Left lung (tissue), 4 donors: ENCODE measurements at regions not wholly inside any gene's neighbourhood (a gene's known extent, or its start where the extent isn't known, plus 50 kb on each side); places are given as distances from the start of the nearest gene placed in this dataset.
A peak's percentile ranks its signal among the peaks of the same experiment; 100 is the strongest.

Experiments
- ATAC-seq: fragments of 200-7000 bp; cut with Tn5 transposase; one replicate; pipeline ENCODE4 v1.9.1; 2020; ENCODE audit warnings: moderate library complexity
- DNase-seq, 4 donors: peaks; one replicate each; pipeline ENCODE4 v3.0.0-alpha.2; 2013 to 2020
- H3K27ac ChIP-seq, 2 donors: fragments of 200-600 bp; sonication (generic) in 1 of 2; one replicate each; pipeline versions ENCODE4 v1.5.0 to v1.8.0; 2020 to 2021
- H3K27me3 ChIP-seq, 2 donors: fragments of 200-600 bp; sonication (generic) in 1 of 2; one replicate each; pipeline versions ENCODE4 v1.5.0 to v1.8.0; 2020 to 2021
- H3K36me3 ChIP-seq, 2 donors: fragments of 200-600 bp; sonication (generic) in 1 of 2; one replicate each; pipeline versions ENCODE4 v1.5.0 to v1.8.0; 2020 to 2021
- H3K4me1 ChIP-seq, 2 donors: fragments of 200-600 bp; one replicate each; pipeline ENCODE4 v1.8.0; 2021
- H3K4me3 ChIP-seq, 2 donors: fragments of 200-600 bp; sonication (generic) in 1 of 2; one replicate each; pipeline versions ENCODE4 v1.5.0 to v1.8.0; 2020 to 2021; ENCODE audit warnings: mild to moderate bottlenecking in 1 of 2
- H3K9me3 ChIP-seq, 2 donors: fragments of 200-600 bp; sonication (generic) in 1 of 2; one replicate each; pipeline versions ENCODE4 v1.5.0 to v1.8.0; 2020 to 2021
- intact Hi-C, 2 donors: fragments of 100-400 bp; cut with DNase I; formaldehyde crosslinking; loops; one replicate each; pipeline versions ENCODE4 v1.11.2 to v1.14.2; 2022
- TF ChIP-seq, protein P1 (sequence below), 2 donors: fragments of 200-600 bp; sonication (generic) in 1 of 2; IDR thresholded peaks; one replicate each; pipeline versions ENCODE4 v1.5.0 to v1.8.0; 2021; ENCODE audit warnings: antibody characterized with exemption in 2 of 2
- donor health status: DM: no; HTN: yes; CAD: no.
- donor health status: DM: no; HTN: no; CAD: no.

DNA sequence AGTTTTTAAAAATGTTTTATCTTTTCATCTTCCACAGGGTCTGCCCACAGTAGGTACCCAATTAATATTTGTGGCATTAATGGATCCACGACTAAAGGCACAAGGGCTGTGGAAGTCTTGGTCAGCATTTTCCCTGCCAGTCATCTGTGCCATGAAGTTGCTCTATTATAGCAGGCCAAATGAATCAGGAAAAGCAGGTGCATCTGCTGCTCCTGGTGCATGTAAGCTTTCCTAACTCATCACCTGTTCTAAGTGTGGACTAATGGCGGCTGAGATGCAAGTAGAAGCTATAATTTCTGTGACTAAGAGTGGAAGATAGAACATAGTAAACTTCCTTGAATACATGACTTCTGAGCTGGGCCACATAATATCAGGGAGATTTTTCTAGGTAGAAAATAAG is 182.5 kb upstream of the TENM4 start:
- TF ChIP-seq, protein P1, sequence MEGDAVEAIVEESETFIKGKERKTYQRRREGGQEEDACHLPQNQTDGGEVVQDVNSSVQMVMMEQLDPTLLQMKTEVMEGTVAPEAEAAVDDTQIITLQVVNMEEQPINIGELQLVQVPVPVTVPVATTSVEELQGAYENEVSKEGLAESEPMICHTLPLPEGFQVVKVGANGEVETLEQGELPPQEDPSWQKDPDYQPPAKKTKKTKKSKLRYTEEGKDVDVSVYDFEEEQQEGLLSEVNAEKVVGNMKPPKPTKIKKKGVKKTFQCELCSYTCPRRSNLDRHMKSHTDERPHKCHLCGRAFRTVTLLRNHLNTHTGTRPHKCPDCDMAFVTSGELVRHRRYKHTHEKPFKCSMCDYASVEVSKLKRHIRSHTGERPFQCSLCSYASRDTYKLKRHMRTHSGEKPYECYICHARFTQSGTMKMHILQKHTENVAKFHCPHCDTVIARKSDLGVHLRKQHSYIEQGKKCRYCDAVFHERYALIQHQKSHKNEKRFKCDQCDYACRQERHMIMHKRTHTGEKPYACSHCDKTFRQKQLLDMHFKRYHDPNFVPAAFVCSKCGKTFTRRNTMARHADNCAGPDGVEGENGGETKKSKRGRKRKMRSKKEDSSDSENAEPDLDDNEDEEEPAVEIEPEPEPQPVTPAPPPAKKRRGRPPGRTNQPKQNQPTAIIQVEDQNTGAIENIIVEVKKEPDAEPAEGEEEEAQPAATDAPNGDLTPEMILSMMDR (IDR thresholded peaks at IDR 0.05): no peak
- ATAC-seq (no peak), DNase-seq (no peak)
- no peak overlapping the region for H3K27ac ChIP-seq
- intact Hi-C loops: no loop called here
- H3K36me3 ChIP-seq: no peaks in the 10 kb centered on the region
- no peaks in the 10 kb centered on the region for H3K27me3 ChIP-seq
- no peaks in the 10 kb centered on the region for H3K4me1 ChIP-seq
- no peak overlapping the region for H3K4me3 ChIP-seq
- peaks cover 0 to 1% of the 10 kb centered on the region in 2 donors for H3K9me3 ChIP-seq

DNA sequence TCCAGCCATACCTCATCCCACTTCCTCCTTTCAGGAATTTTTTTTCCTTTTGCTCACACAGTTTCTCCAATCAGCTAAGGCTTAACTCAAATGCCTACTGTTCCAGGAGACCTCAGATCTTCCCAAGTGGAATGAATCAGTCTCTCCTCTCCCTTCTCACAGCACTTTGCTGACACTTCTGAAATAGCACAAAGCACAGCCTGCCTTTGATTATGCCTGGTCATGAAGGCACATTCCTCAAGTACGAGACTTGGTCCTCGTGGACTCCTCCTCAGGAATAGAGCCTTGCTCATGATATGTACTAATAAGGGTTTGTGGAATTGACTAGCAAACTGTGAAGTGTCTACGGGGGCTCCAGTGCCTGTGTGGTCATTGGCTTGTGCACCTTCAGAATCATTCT is 176.7 kb upstream of the TENM4 start:
- Histone ChIP-seq H3K27me3 (no peaks in the 10 kb centered on the region), H3K4me1 (no peaks in the 10 kb centered on the region), H3K36me3 (no peaks in the 10 kb centered on the region), H3K27ac (no peak overlapping the region), H3K9me3 (no peaks in the 10 kb centered on the region), H3K4me3 (no peak overlapping the region)
- ATAC-seq: peak; percentile 14
- no peak for DNase-seq
- intact Hi-C loops: no loop called here
- TF ChIP-seq, protein P1 (IDR thresholded peaks at IDR 0.05): no peak

DNA sequence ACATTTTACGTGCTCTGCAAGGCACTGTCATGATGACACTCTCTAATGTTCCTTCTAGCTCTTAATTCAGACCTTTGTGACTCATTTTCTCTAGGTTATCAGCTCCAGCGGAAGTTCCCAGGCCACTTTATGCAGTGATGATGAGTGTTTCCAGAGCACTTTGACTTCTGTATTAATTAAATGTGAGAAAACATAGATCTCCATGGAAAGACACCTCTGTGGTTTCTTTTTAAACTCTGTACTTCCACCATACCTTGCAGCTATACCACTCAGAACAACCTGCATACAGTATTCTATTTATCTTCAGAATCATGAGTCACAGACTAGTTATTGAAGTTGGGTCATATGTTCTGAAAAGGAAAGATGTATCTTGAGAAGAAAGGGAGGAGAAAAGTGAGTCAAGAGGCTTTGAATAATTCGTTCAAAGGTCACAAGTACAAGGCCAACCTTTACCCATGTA is 175.6 kb upstream of the TENM4 start:
- Histone ChIP-seq H3K36me3 (no peaks in the 10 kb centered on the region), H3K27me3 (no peaks in the 10 kb centered on the region), H3K9me3 (no peaks in the 10 kb centered on the region), H3K27ac (no peak overlapping the region), H3K4me1 (no peaks in the 10 kb centered on the region), H3K4me3 (no peak overlapping the region)
- DNase-seq (no peak), ATAC-seq (peak; percentile 36)
- intact Hi-C loops: no loop called here
- TF ChIP-seq, protein P1 (IDR thresholded peaks at IDR 0.05): no peak

DNA sequence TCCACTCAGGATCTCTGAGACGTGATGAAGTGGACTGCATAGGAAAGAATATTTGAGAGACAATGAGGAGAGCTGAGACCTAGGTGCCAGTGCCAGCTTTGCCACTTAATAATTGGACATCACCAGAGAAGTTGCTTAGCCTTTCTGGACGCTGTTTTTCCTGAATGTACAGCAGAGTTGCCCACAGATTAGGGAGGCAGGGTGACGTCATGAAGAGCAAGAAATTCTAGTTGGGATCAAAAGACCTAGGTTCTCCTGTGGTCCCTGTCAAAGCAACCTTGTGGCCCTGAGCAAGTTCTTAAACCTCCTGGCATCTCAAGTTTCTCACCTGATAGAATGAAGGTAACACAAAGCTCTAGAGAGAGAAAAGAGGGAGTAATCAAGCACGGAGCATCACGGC is 174.6 kb upstream of the TENM4 start:
- H3K4me1 ChIP-seq: no peaks in the 10 kb centered on the region
- DNase-seq (no peak), ATAC-seq (no peak)
- TF ChIP-seq, protein P1 (IDR thresholded peaks at IDR 0.05): no peak
- no peaks in the 10 kb centered on the region for H3K27me3 ChIP-seq
- no peak overlapping the region for H3K4me3 ChIP-seq
- H3K36me3 ChIP-seq: no peaks in the 10 kb centered on the region
- intact Hi-C loops: no loop called here
- H3K27ac ChIP-seq: no peak overlapping the region
- no peaks in the 10 kb centered on the region for H3K9me3 ChIP-seq

DNA sequence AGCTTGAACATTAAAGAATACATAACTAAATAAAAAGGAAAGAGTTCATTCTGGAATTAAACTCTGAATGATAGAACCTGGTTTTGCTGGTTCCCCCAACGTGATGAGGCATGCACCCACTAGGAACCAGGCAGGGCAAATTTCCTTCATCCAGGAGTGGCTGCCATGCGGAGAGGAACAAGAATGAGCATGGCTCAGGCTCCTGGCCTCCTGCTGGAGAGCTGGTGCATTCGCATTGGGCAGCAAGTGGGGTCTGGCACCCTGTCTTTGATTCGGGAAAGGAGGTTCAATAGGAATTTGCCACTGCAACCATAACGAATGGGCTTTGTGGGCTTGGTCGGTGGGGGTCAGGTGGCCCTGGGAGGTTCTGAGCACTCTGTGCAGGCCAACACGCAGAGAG is 169.8 kb upstream of the TENM4 start:
- TF ChIP-seq, protein P1 (IDR thresholded peaks at IDR 0.05): no peak
- H3K9me3 ChIP-seq: peaks cover 0 to 4% of the 10 kb centered on the region in 2 donors
- ATAC-seq: no peak
- H3K36me3 ChIP-seq: no peaks in the 10 kb centered on the region
- H3K27me3 ChIP-seq: no peaks in the 10 kb centered on the region
- intact Hi-C loops: no loop called here
- no peak for DNase-seq
- no peaks in the 10 kb centered on the region for H3K4me1 ChIP-seq
- no peak overlapping the region for H3K4me3 ChIP-seq
- no peak overlapping the region for H3K27ac ChIP-seq
